H1 (cell line): ENCODE measurements at regions not wholly inside any gene's neighbourhood (a gene's known extent, or its start where the extent isn't known, plus 50 kb on each side); places are given as distances from the start of the nearest gene placed in this dataset.

Source experiments
- EZH2 ChIP-seq: fragments of 200-600 bp; sonication (generic); IDR thresholded peaks from 2 replicates; pipeline ENCODE4 v1.7.1; 2012; ENCODE audit warnings: low read depth, mild to moderate bottlenecking, moderate library complexity, low read length, inconsistent platforms; ENCODE audit not compliant: severe bottlenecking
- FOSL1 ChIP-seq: IDR thresholded peaks from 2 replicates; pipeline ENCODE4 v1.6.1; 2011; ENCODE audit warnings: mild to moderate bottlenecking, low read depth, low read length, moderate library complexity; ENCODE audit not compliant: insufficient read depth
- KDM4A ChIP-seq: IDR thresholded peaks from one replicate; pipeline ENCODE4 v1.7.1; 2012; ENCODE audit warnings: low read depth, mild to moderate bottlenecking, moderate library complexity, low read length, inconsistent platforms; ENCODE audit not compliant: severe bottlenecking
- KDM5A ChIP-seq: fragments of 200-600 bp; IDR thresholded peaks from 2 replicates; pipeline ENCODE4 v1.7.1; 2012; ENCODE audit warnings: mild to moderate bottlenecking, low read length, inconsistent platforms, mixed read lengths
- MAX ChIP-seq: IDR thresholded peaks from 2 replicates; pipeline ENCODE4 v1.6.1; 2012; ENCODE audit warnings: inconsistent platforms
- SIN3A ChIP-seq, 2 experiments: IDR thresholded peaks in 1 of 2; conservative IDR thresholded peaks in 1 of 2; 2 replicates each; pipeline ENCODE4 v1.6.1; 2011 to 2012; ENCODE audit warnings: low read length in 2 of 2, improper control_type of control experiment in 1 of 2, low read depth in 1 of 2, mild to moderate bottlenecking in 1 of 2
- SUZ12 ChIP-seq: fragments of 200-600 bp; sonication (generic); IDR thresholded peaks from 2 replicates; pipeline ENCODE4 v1.6.1; 2012; ENCODE audit warnings: mild to moderate bottlenecking, inconsistent platforms, low read length, moderate library complexity, mixed read lengths
- USF2 ChIP-seq: IDR thresholded peaks from 2 replicates; pipeline ENCODE4 v1.6.1; 2011; ENCODE audit warnings: low read length, improper control_type of control experiment

GRCh38 chr5:117953272-117953671 lies 1035.1 kb downstream of the DTWD2 start (continued):
- TF ChIP-seq USF2 (no peak), FOSL1 (no peak), SIN3A (conservative IDR thresholded peaks at IDR 0.05 in 1 of 2, IDR thresholded peaks at IDR 0.05 in 1 of 2; ENCODE audit: low read depth in 1 of 2, low read length in 2 of 2) (no peak), SUZ12 (no peak), KDM5A (no peak), EZH2 (no peak), MAX (no peak), KDM4A (no peak)
